ENCODE measurements at regions not wholly inside any gene's neighbourhood (a gene's known extent, or its start where the extent isn't known, plus 50 kb on each side); places are given as distances from the start of the nearest gene placed in this dataset.

DNA sequence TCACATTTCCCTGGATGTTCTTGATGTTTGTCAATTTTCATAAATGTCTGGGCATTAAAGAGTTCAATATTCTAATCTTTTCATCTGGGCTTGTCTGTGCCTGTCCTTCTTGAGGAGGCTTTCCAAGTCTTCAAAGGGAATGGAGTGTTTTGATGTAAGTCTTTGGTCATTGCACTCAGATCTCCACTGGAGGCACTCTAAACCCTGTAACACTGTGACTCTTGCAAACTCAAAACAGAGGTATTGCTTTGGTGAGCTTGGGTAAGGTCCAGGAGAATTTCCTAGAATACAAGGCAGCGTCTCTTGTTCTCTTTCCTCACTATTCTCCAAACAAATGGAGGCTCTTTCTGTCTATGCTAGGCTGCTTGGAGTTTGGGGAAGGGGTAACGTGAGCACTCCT lies 1118.1 kb upstream of the PABPC4L start:
- TF ChIP-seq, protein P1, sequence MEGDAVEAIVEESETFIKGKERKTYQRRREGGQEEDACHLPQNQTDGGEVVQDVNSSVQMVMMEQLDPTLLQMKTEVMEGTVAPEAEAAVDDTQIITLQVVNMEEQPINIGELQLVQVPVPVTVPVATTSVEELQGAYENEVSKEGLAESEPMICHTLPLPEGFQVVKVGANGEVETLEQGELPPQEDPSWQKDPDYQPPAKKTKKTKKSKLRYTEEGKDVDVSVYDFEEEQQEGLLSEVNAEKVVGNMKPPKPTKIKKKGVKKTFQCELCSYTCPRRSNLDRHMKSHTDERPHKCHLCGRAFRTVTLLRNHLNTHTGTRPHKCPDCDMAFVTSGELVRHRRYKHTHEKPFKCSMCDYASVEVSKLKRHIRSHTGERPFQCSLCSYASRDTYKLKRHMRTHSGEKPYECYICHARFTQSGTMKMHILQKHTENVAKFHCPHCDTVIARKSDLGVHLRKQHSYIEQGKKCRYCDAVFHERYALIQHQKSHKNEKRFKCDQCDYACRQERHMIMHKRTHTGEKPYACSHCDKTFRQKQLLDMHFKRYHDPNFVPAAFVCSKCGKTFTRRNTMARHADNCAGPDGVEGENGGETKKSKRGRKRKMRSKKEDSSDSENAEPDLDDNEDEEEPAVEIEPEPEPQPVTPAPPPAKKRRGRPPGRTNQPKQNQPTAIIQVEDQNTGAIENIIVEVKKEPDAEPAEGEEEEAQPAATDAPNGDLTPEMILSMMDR (IDR thresholded peaks at IDR 0.05), result no peak
- no peak for TF ChIP-seq POLR2A (IDR thresholded peaks at IDR 0.05)
- TF ChIP-seq POLR2AphosphoS5 (IDR thresholded peaks at IDR 0.05), result no peak

Measured in gastroesophageal sphincter (tissue), 3 donors.